Colonic mucosa (tissue), 4 donors: ENCODE measurements at regions not wholly inside any gene's neighbourhood (a gene's known extent, or its start where the extent isn't known, plus 50 kb on each side); places are given as distances from the start of the nearest gene placed in this dataset.

Source experiments
- DNase-seq: peaks from one replicate; pipeline ENCODE4 v3.0.0-alpha.2; 2020
- H3K27ac ChIP-seq: fragments of 200-600 bp; one replicate; pipeline ENCODE4 v1.8.0; 2021
- H3K27me3 ChIP-seq: fragments of 200-600 bp; one replicate; pipeline ENCODE4 v1.8.0; 2021
- H3K36me3 ChIP-seq: fragments of 200-600 bp; one replicate; pipeline ENCODE4 v1.8.0; 2021
- H3K4me1 ChIP-seq: fragments of 200-600 bp; one replicate; pipeline ENCODE4 v1.8.0; 2021; ENCODE audit warnings: mild to moderate bottlenecking
- H3K4me3 ChIP-seq: fragments of 200-600 bp; one replicate; pipeline ENCODE4 v1.8.0; 2021
- H3K9ac ChIP-seq, 2 donors: one replicate each; pipeline ENCODE4 v1.7.0; 2013; ENCODE audit warnings: control low read depth in 2 of 2, low read depth in 2 of 2, low read length in 2 of 2
- H3K9me3 ChIP-seq: fragments of 200-600 bp; one replicate; pipeline ENCODE4 v1.8.0; 2021
- intact Hi-C: fragments of 100-400 bp; cut with DNase I; formaldehyde crosslinking; loops from one replicate; pipeline ENCODE4 v1.14.1; 2022
- TF ChIP-seq, protein P1 (sequence below): fragments of 200-600 bp; IDR thresholded peaks from one replicate; pipeline ENCODE4 v1.8.0; 2022; ENCODE audit warnings: antibody characterized with exemption, mild to moderate bottlenecking
- donor health status: healthy.
- donor health status: DM: no; HTN: no; CAD: no.
- donor health status: DM: no; HTN: no; CAD: no.

DNA sequence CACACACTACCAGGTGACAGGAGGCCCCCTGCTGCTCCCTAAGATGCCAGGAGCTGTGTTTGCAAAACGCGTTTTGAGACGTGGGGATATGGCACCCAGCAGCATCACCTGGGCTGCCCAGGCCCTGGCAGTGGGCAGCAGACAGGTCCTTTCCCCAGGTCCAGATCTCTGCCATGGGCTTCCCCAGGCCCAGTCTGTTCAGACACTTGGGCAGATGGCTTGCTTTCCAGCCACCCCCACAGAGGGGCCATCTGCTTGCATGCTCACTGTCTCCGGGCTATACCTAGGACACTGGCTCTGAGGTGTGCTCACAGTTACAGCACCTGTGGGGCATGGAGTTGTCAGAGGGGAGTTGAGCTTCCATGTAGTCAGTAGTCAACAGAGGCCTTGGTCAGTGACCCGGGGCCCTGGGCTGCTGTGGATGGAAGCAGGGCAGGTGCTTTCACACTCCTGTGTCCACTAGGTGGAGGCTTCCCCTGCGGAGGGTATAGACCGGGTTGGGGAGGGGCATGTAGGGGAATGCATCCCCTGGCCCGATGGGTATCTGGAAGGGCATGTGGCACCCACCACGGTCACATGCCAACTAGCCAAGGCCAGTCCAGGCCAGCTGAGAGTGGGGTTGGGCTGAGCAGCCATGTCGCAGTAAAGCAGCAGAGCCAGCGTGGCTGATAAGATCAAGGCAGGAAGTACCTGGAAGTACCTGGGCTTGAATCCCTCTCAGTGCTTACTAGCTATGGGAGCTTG is 185.4 kb upstream of the SLC24A3 start:
- TF ChIP-seq, protein P1, sequence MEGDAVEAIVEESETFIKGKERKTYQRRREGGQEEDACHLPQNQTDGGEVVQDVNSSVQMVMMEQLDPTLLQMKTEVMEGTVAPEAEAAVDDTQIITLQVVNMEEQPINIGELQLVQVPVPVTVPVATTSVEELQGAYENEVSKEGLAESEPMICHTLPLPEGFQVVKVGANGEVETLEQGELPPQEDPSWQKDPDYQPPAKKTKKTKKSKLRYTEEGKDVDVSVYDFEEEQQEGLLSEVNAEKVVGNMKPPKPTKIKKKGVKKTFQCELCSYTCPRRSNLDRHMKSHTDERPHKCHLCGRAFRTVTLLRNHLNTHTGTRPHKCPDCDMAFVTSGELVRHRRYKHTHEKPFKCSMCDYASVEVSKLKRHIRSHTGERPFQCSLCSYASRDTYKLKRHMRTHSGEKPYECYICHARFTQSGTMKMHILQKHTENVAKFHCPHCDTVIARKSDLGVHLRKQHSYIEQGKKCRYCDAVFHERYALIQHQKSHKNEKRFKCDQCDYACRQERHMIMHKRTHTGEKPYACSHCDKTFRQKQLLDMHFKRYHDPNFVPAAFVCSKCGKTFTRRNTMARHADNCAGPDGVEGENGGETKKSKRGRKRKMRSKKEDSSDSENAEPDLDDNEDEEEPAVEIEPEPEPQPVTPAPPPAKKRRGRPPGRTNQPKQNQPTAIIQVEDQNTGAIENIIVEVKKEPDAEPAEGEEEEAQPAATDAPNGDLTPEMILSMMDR, result no peak
- Histone ChIP-seq H3K4me3 (no peak overlapping the region), H3K9ac (no peak overlapping the region), H3K27me3 (no peaks in the 10 kb centered on the region), H3K4me1 (no peaks in the 10 kb centered on the region), H3K27ac (no peak overlapping the region), H3K9me3 (no peaks in the 10 kb centered on the region), H3K36me3 (no peaks in the 10 kb centered on the region)
- no peak for DNase-seq
- intact Hi-C loops, result no loop called here

DNA sequence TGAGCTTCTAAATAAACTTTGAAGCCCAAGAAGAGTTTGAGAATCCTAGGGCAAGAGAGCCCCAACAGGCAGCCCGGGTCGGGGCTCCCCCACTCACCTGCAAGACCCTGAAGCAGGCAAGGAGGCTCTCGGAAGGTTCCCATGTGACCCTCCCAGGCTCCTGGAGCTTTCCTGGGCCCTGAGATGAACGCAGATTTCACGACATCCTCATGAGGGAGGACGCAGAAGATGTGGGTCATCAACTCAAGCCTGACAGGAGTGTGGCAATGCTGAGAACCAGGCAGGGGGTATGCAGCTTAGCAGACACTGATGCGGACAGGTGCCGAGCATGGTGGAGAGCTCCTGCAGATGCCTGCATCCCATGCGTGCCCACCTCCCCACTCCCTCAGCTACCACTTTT is 184.5 kb upstream of the SLC24A3 start:
- DNase-seq, result no peak
- intact Hi-C loops, result no loop called here
- no peak overlapping the region for H3K27ac ChIP-seq
- H3K9ac ChIP-seq, result no peak overlapping the region
- H3K27me3 ChIP-seq, result no peaks in the 10 kb centered on the region
- no peaks in the 10 kb centered on the region for H3K4me1 ChIP-seq
- H3K4me3 ChIP-seq, result no peak overlapping the region
- H3K36me3 ChIP-seq, result no peaks in the 10 kb centered on the region
- TF ChIP-seq, protein P1, result no peak
- H3K9me3 ChIP-seq, result no peaks in the 10 kb centered on the region

DNA sequence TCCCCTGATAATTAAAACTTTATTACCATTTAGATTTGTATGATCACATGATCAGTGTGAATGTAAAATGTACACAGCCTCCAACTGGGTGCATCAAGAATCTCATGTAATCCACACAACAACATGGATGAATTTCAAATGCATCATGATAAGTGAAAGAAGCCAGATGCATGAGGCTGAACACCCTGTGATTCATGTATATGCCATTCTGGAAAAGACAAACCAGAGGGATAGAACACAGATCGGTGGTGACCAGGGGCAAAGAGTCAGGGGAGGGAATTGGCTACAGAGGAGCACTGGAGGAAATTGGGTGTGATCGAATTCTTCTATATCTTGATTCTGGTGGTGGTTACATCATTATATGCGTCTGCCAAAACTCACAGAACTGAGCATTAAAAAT is 170.7 kb upstream of the SLC24A3 start:
- no peak for DNase-seq
- no peak overlapping the region for H3K9ac ChIP-seq
- TF ChIP-seq, protein P1, result no peak
- intact Hi-C loops, result no loop called here
- no peak overlapping the region for H3K4me3 ChIP-seq
- H3K9me3 ChIP-seq, result no peaks in the 10 kb centered on the region
- no peak overlapping the region for H3K27ac ChIP-seq
- no peaks in the 10 kb centered on the region for H3K36me3 ChIP-seq
- H3K27me3 ChIP-seq, result no peaks in the 10 kb centered on the region
- no peaks in the 10 kb centered on the region for H3K4me1 ChIP-seq

DNA sequence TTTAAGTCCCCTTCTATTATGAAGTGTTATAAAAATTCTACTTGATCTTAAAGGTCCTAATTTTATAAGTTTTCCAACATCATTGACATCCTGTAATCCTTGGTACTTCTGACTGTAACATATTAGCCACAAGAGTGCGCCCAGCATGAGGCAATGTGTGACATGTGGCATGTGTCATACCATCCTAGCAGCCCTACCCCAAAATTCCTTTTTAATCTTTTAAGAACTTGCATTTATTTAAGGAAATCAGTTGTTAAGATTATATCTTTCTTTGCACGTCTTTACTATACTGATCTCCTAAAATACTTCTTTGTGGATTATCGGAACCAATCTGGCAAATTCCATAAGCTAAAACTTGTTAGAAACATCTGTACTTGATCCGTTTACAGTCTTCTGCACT is 167.1 kb upstream of the SLC24A3 start:
- DNase-seq, result no peak
- Histone ChIP-seq H3K36me3 (no peaks in the 10 kb centered on the region), H3K4me3 (no peak overlapping the region), H3K4me1 (peaks cover 4% of the 10 kb centered on the region), H3K27me3 (no peaks in the 10 kb centered on the region), H3K9ac (no peak overlapping the region), H3K27ac (no peak overlapping the region), H3K9me3 (no peaks in the 10 kb centered on the region)
- TF ChIP-seq, protein P1, result no peak
- intact Hi-C loops, result no loop called here

DNA sequence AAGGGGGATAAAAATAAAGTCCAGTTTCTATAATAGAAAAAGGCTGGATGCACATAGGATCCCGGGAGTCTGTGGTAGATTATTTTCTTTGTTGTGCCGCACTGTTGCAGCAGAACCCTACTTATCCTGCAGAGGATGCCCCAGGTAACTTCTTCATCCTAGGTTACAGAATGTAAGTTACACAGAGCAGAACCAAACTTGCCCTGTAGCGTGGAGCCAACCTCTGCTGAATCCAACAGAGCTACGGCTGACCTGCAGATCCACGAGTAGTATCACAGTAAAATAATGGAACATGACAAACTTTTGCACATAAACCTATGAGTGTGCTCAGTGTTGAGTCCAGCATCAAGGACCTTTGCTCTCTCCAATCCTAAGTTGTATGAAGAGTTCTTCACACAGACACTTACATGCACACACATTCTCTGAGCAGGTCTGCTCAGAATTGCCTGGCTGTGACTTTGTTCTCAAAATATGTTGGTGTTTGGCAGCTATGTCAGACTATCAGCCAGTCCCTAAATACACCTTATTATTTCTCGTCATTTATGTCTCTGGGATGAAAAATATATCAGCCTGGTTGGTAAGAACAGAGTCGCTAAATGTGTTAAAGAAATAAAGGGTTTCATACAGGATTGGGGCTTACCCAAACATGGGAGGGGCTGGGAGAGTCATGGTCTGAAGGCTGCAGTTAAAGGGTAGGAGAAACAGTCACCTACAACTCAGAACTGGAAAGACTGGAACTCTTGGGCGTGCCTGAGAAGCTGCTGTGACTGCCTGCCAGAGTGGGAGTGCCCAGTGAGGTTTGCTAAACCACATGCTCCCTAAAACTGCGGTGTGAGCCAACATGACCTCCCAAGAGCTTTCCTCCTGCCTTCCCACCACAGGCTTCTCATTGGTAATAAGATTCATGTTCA is 165.1 kb upstream of the SLC24A3 start:
- H3K4me1 ChIP-seq, result peaks cover 4% of the 10 kb centered on the region

More for the DNA sequence above, 165.1 kb upstream of the SLC24A3 start:
- TF ChIP-seq, protein P1, result no peak
- Histone ChIP-seq H3K27ac (peak overlapping the region; percentile 70), H3K4me3 (no peak overlapping the region), H3K9me3 (no peaks in the 10 kb centered on the region), H3K9ac (peak overlapping the region in 1 of 2 donors; percentile 23), H3K27me3 (no peaks in the 10 kb centered on the region), H3K36me3 (no peaks in the 10 kb centered on the region)
- intact Hi-C loops, result no loop called here
- DNase-seq, result peak; percentile 90
